Endothelial cell of umbilical vein (primary cell): ENCODE measurements at regions not wholly inside any gene's neighbourhood (a gene's known extent, or its start where the extent isn't known, plus 50 kb on each side); places are given as distances from the start of the nearest gene placed in this dataset.

Source experiments
- BruUV-seq: library from RNA; stranded (reverse); fragments of 400-500 nt; replicated peaks from 2 replicates; lab custom pipeline; 2021; lab: Mats Ljungman, UMichigan
- CTCF ChIA-PET: fragments of 300-600, 350-600 bp; sonication (Branson Sonifier 250); formaldehyde crosslinking; loops from one replicate; lab custom pipeline; 2021; ENCODE audit warnings: antibody characterized with exemption, inconsistent platforms; lab: Charles Lee
- POLR2A ChIA-PET: fragments of 300-600, 350-600 bp; sonication (Branson Sonifier 250); formaldehyde crosslinking; loops from one replicate; lab custom pipeline; 2021; ENCODE audit warnings: antibody characterized with exemption, inconsistent platforms; lab: Charles Lee
- DNase-seq: peaks from one replicate; pipeline ENCODE4 v3.0.0-alpha.2; 2011; ENCODE audit warnings: low read depth, low spot score
- FAIRE-seq: peaks from 2 replicates; lab custom pipeline; 2011; peaks lifted over from hg19 to GRCh38; lab: Jason Lieb, UNC
- H2AFZ ChIP-seq: 2 replicates; pipeline ENCODE4 v1.6.0; 2012; ENCODE audit warnings: low read depth, low read length, control low read depth, inconsistent platforms
- H3K27ac ChIP-seq: 2 replicates; pipeline ENCODE4 v1.5.1; 2011; ENCODE audit warnings: low read depth, mild to moderate bottlenecking, control low read depth, low read length, moderate library complexity; ENCODE audit not compliant: insufficient read depth
- H3K27me3 ChIP-seq, 2 experiments: 2 replicates each; pipeline versions ENCODE4 v1.6.0 to v1.6.1; 2011; ENCODE audit warnings: low read length in 2 of 2, mixed read lengths in 1 of 2; ENCODE audit not compliant: control insufficient read depth in 2 of 2, insufficient read depth in 2 of 2
- H3K36me3 ChIP-seq, 2 experiments: 2 replicates in 1 of 2; 3 replicates in 1 of 2; pipeline ENCODE4 v1.5.1; 2011; ENCODE audit warnings: low read length in 2 of 2, mild to moderate bottlenecking in 1 of 2, moderate library complexity in 1 of 2; ENCODE audit not compliant: control insufficient read depth in 2 of 2, insufficient read depth in 2 of 2; ENCODE audit errors: extremely low read depth in 1 of 2
- H3K4me1 ChIP-seq: 3 replicates; pipeline ENCODE4 v1.5.1; 2011; ENCODE audit warnings: mild to moderate bottlenecking, low read length; ENCODE audit not compliant: control insufficient read depth, insufficient read depth; ENCODE audit errors: extremely low read depth
- H3K4me2 ChIP-seq: 2 replicates; pipeline ENCODE4 v1.6.1; 2011; ENCODE audit warnings: low read length, control low read depth, mixed read lengths; ENCODE audit not compliant: insufficient read depth
- H3K4me3 ChIP-seq, 3 experiments: fragments of 200-600 bp in 1 of 3; sonication (generic), shearing (Covaris generic) in 1 of 3; replicated peaks in 1 of 3; 2 replicates each; pipeline ENCODE4 v1.5.1; 2011 to 2016; ENCODE audit warnings: control low read depth in 3 of 3, low read length in 3 of 3, mild to moderate bottlenecking in 2 of 3, inconsistent platforms in 1 of 3, low read depth in 1 of 3, moderate library complexity in 1 of 3; ENCODE audit not compliant: insufficient read depth in 1 of 3
- H3K79me2 ChIP-seq: 2 replicates; pipeline ENCODE4 v1.6.0; 2012; ENCODE audit warnings: low read length, inconsistent platforms; ENCODE audit not compliant: control insufficient read depth, insufficient read depth
- H3K9ac ChIP-seq: replicated peaks from 2 replicates; pipeline ENCODE3; 2011; ENCODE audit warnings: low read length, control low read depth; ENCODE audit not compliant: insufficient read depth; ENCODE audit errors: extremely low read depth
- H3K9me1 ChIP-seq: replicated peaks from 3 replicates; pipeline ENCODE4 v1.6.0; 2011; ENCODE audit warnings: mild to moderate bottlenecking, low read length; ENCODE audit not compliant: control insufficient read depth, insufficient read depth; ENCODE audit errors: extremely low read depth
- H3K9me3 ChIP-seq: replicated peaks from 2 replicates; pipeline ENCODE4 v1.5.1; 2012; ENCODE audit warnings: low read length, inconsistent platforms; ENCODE audit not compliant: control insufficient read depth, insufficient read depth
- H4K20me1 ChIP-seq: replicated peaks from 2 replicates; pipeline ENCODE3; 2011; ENCODE audit warnings: mild to moderate bottlenecking, low read length; ENCODE audit not compliant: control insufficient read depth, insufficient read depth; ENCODE audit errors: extremely low read depth
- CTCF ChIP-seq, 2 donors: IDR thresholded peaks; 1 replicate in 1 of 2; 2 replicates in 1 of 2; pipeline ENCODE4 v1.5.1; 2011; ENCODE audit warnings: low read length in 2 of 2, mild to moderate bottlenecking in 2 of 2, moderate library complexity in 2 of 2, control low read depth in 1 of 2, inconsistent platforms in 1 of 2, low read depth in 1 of 2; ENCODE audit not compliant: insufficient read depth in 1 of 2; ENCODE audit errors: extremely low read depth in 1 of 2
- EZH2 ChIP-seq: IDR thresholded peaks from 2 replicates; pipeline ENCODE4 v1.6.1; 2012; ENCODE audit warnings: borderline replicate concordance, low read depth, mild to moderate bottlenecking, moderate library complexity, low read length, inconsistent platforms; ENCODE audit not compliant: severe bottlenecking
- FOS ChIP-seq: IDR thresholded peaks from 2 replicates; pipeline ENCODE4 v1.6.1; 2011; ENCODE audit warnings: mild to moderate bottlenecking, low read length, moderate library complexity, borderline replicate concordance; ENCODE audit not compliant: insufficient read depth
- GATA2 ChIP-seq: IDR thresholded peaks from 2 replicates; pipeline ENCODE4 v1.7.0; 2011; ENCODE audit warnings: low read depth, mild to moderate bottlenecking, moderate library complexity, mixed read lengths, low read length; ENCODE audit not compliant: insufficient read length, insufficient read depth
- JUN ChIP-seq: IDR thresholded peaks from 2 replicates; pipeline ENCODE4 v1.6.1; 2011; ENCODE audit warnings: borderline replicate concordance, low read depth; ENCODE audit not compliant: insufficient read length, insufficient read depth
- MAX ChIP-seq: IDR thresholded peaks from 2 replicates; pipeline ENCODE4 v1.6.1; 2011; ENCODE audit not compliant: insufficient read depth, insufficient read length
- MYC ChIP-seq: IDR thresholded peaks from one replicate; pipeline ENCODE4 v1.6.1; 2011; ENCODE audit warnings: mild to moderate bottlenecking, low read depth, low read length
- POLR2A ChIP-seq: IDR thresholded peaks from 2 replicates; pipeline ENCODE4 v1.6.1; 2012; ENCODE audit warnings: low read depth, mild to moderate bottlenecking, control low read depth, low read length
- POLR2AphosphoS5 ChIP-seq: IDR thresholded peaks from 2 replicates; pipeline ENCODE4 v1.6.1; 2012; ENCODE audit warnings: low read depth, mild to moderate bottlenecking, control low read depth, low read length, moderate library complexity; ENCODE audit not compliant: insufficient read depth
- dilution Hi-C: fragments of 300-500 bp; cut with MboI; formaldehyde crosslinking; loops from one replicate; pipeline ENCODE4 v1.15.0; 2019; ENCODE audit warnings: low sequenced_read_pairs; ENCODE audit not compliant: extremely low pct_ligation_motif_present
- intact Hi-C: fragments of 100-400 bp; cut with micrococcal nuclease; formaldehyde crosslinking; loops from one replicate; pipeline ENCODE4 v1.10.0; 2022

- Histone ChIP-seq H3K4me3 (peak overlapping the region in 1 of 3 experiments; percentile 1), H3K9me3 (no peaks in the 10 kb centered on the region), H3K4me2 (peak overlapping the region; percentile 43), H3K9me1 (no peaks in the 10 kb centered on the region), H3K79me2 (no peaks in the 10 kb centered on the region), H3K4me1 (peaks cover 37% of the 10 kb centered on the region), H3K9ac (peak overlapping the region; percentile 74), H3K27ac (peak overlapping the region; percentile 78), H3K36me3 (no peaks in the 10 kb centered on the region), H4K20me1 (no peaks in the 10 kb centered on the region), H2AFZ (no peak overlapping the region), H3K27me3 (no peaks in the 10 kb centered on the region)
- no TSS peak for BruUV-seq
- peak; percentile 96 for DNase-seq
- intact Hi-C loops (loop anchor here (1.0 to 10.0 kb wide), 5 partner anchors 10 to 528 kb away; partner anchors contain the start of gene ADSS2), dilution Hi-C loops (no loop called here)
- TF ChIP-seq EZH2 (no peak), MYC (no peak), JUN (peak; percentile 98), CTCF (IDR thresholded peaks at IDR 0.05; ENCODE audit: extremely low read depth in 1 of 2, insufficient read depth in 1 of 2, low read depth in 1 of 2, low read length in 2 of 2) (no peak), GATA2 (peak; percentile 82), POLR2A (peak; percentile 64), FOS (peak; percentile 91), MAX (no peak), POLR2AphosphoS5 (peak; percentile 84)
- POLR2A ChIA-PET: interaction anchor here (2.7 kb wide), 1 partner anchor 10 kb away, joined by 10 read pairs; no protein-coding TSS in a partner anchor
- CTCF ChIA-PET: interaction anchor here (0.8 to 3.4 kb wide), 5 partner anchors 9 to 583 kb away, joined by 3 to 11 read pairs (median 4); no protein-coding TSS in a partner anchor
- peak; percentile 95 for FAIRE-seq
Observed at GRCh38 chr1:243926803-243927245, 76.8 kb upstream of the AKT3 start.
